RKO (cell line): ENCODE measurements at regions not wholly inside any gene's neighbourhood (a gene's known extent, or its start where the extent isn't known, plus 50 kb on each side); places are given as distances from the start of the nearest gene placed in this dataset.

Experiments
- DNase-seq: peaks from one replicate; pipeline ENCODE4 v3.0.0-alpha.2; 2016; ENCODE audit warnings: low spot score

- no peak for DNase-seq
Observed at GRCh38 chr2:155151945-155152344, 453.4 kb downstream of the KCNJ3 start.

GRCh38 chr2:155151472-155151871 is 453.0 kb downstream of the KCNJ3 start:
- DNase-seq: no peak

- no peak for DNase-seq
Observed at GRCh38 chr2:155145758-155146229, 447.3 kb downstream of the KCNJ3 start.

GRCh38 chr2:155141418-155141817 is 442.9 kb downstream of the KCNJ3 start:
- no peak for DNase-seq

GRCh38 chr2:155125585-155126230 is 427.2 kb downstream of the KCNJ3 start:
- no peak for DNase-seq

GRCh38 chr2:155115846-155116245 is 417.4 kb downstream of the KCNJ3 start:
- DNase-seq: no peak

- no peak for DNase-seq
Observed at GRCh38 chr2:155111070-155111469, 412.6 kb downstream of the KCNJ3 start.

GRCh38 chr2:155109527-155109926 is 411.0 kb downstream of the KCNJ3 start:
- DNase-seq: no peak

GRCh38 chr2:155100261-155100660 is 401.8 kb downstream of the KCNJ3 start:
- DNase-seq: no peak

- DNase-seq: no peak
Observed at GRCh38 chr2:155099784-155100183, 401.3 kb downstream of the KCNJ3 start.

- DNase-seq: no peak
Observed at GRCh38 chr2:155095613-155096012, 397.1 kb downstream of the KCNJ3 start.

GRCh38 chr2:155080373-155080772 is 381.9 kb downstream of the KCNJ3 start:
- DNase-seq: no peak

- DNase-seq: no peak
Observed at GRCh38 chr2:155070489-155070888, 372.0 kb downstream of the KCNJ3 start.

- no peak for DNase-seq
Observed at GRCh38 chr2:155062922-155063258, 364.4 kb downstream of the KCNJ3 start.

GRCh38 chr2:155062250-155062921 is 363.9 kb downstream of the KCNJ3 start:
- DNase-seq: no peak

GRCh38 chr2:155060896-155061295 is 362.4 kb downstream of the KCNJ3 start:
- no peak for DNase-seq

GRCh38 chr2:155054712-155055111 is 356.2 kb downstream of the KCNJ3 start:
- no peak for DNase-seq

GRCh38 chr2:155043097-155043496 is 344.6 kb downstream of the KCNJ3 start:
- DNase-seq: no peak

GRCh38 chr2:155035308-155035707 is 336.8 kb downstream of the KCNJ3 start:
- DNase-seq: no peak

- no peak for DNase-seq
Observed at GRCh38 chr2:155033652-155034051, 335.2 kb downstream of the KCNJ3 start.

- no peak for DNase-seq
Observed at GRCh38 chr2:155030296-155030695, 331.8 kb downstream of the KCNJ3 start.

GRCh38 chr2:155026651-155027174 is 328.2 kb downstream of the KCNJ3 start:
- no peak for DNase-seq

- DNase-seq: no peak
Observed at GRCh38 chr2:155023674-155024073, 325.2 kb downstream of the KCNJ3 start.

- no peak for DNase-seq
Observed at GRCh38 chr2:155022531-155022930, 324.0 kb downstream of the KCNJ3 start.
